NCI-H82 treated with DMSO at 0.1 percent for 48 hours (cell line): ENCODE measurements at regions not wholly inside any gene's neighbourhood (a gene's known extent, or its start where the extent isn't known, plus 50 kb on each side); places are given as distances from the start of the nearest gene placed in this dataset.

Experiments used
- DNase-seq: peaks from one replicate; lab custom pipeline; 2025; ENCODE audit not compliant: unreplicated experiment; lab: John Stamatoyannopoulos, UW

GRCh38 chr9:69955536-69956355 lies 87.9 kb upstream of the MAMDC2 start:
- no peak for DNase-seq

GRCh38 chr9:69961843-69962242 lies 81.8 kb upstream of the MAMDC2 start:
- DNase-seq: no peak

- DNase-seq: no peak
These were observed 79.8 kb upstream of the MAMDC2 start for GRCh38 chr9:69963803-69964202.

- no peak for DNase-seq
These were observed 79.2 kb upstream of the MAMDC2 start for GRCh38 chr9:69964446-69964845.

GRCh38 chr9:69965416-69966145 lies 78.1 kb upstream of the MAMDC2 start:
- DNase-seq: no peak

- DNase-seq: no peak
These were observed 76.3 kb upstream of the MAMDC2 start for GRCh38 chr9:69967344-69967743.

GRCh38 chr9:69970001-69970533 lies 73.6 kb upstream of the MAMDC2 start:
- peak; percentile 21 for DNase-seq

GRCh38 chr9:69971643-69972449 lies 71.8 kb upstream of the MAMDC2 start:
- peak; percentile 74 for DNase-seq

GRCh38 chr9:69975681-69976080 lies 68.0 kb upstream of the MAMDC2 start:
- DNase-seq: no peak

- DNase-seq: no peak
These were observed 67.5 kb upstream of the MAMDC2 start for GRCh38 chr9:69976152-69976551.

GRCh38 chr9:69980041-69980440 lies 63.6 kb upstream of the MAMDC2 start:
- no peak for DNase-seq

- no peak for DNase-seq
These were observed 63.1 kb upstream of the MAMDC2 start for GRCh38 chr9:69980591-69980990.

GRCh38 chr9:69981686-69982445 lies 61.8 kb upstream of the MAMDC2 start:
- DNase-seq: peak; percentile 95

- no peak for DNase-seq
These were observed 58.8 kb upstream of the MAMDC2 start for GRCh38 chr9:69984831-69985230.

GRCh38 chr9:69985971-69986370 lies 57.7 kb upstream of the MAMDC2 start:
- DNase-seq: no peak

GRCh38 chr9:69986970-69987369 lies 56.7 kb upstream of the MAMDC2 start:
- no peak for DNase-seq

- no peak for DNase-seq
These were observed 56.2 kb upstream of the MAMDC2 start for GRCh38 chr9:69987457-69987856.

GRCh38 chr9:69993110-69993509 lies 50.5 kb upstream of the MAMDC2 start:
- no peak for DNase-seq
